Tibial artery (tissue), 4 donors: ENCODE measurements at regions not wholly inside any gene's neighbourhood (a gene's known extent, or its start where the extent isn't known, plus 50 kb on each side); places are given as distances from the start of the nearest gene placed in this dataset.

Experiments
- DNase-seq, 2 donors: peaks; one replicate each; pipeline ENCODE4 v3.0.0-alpha.2; 2019
- H3K27ac ChIP-seq, 2 donors: fragments of 200-600 bp; sonication (generic) in 1 of 2; 1 replicate in 1 of 2; 2 replicates in 1 of 2; pipeline ENCODE4 v1.5.1; 2018 to 2019; ENCODE audit warnings: mild to moderate bottlenecking in 1 of 2
- H3K27me3 ChIP-seq, 2 donors: fragments of 200-600 bp; sonication (generic) in 1 of 2; one replicate each; pipeline versions ENCODE4 v1.5.1 to v1.6.0; 2016 to 2019
- H3K36me3 ChIP-seq, 3 donors: fragments of 200-600 bp; sonication (generic) in 2 of 3; one replicate each; pipeline ENCODE4 v1.5.1; 2016 to 2019; ENCODE audit warnings: mild to moderate bottlenecking in 2 of 3
- H3K4me1 ChIP-seq, 4 donors: fragments of 200-600 bp; sonication (generic) in 2 of 4; 1 replicate in 3 of 4; 2 replicates in 1 of 4; pipeline ENCODE4 v1.5.1; 2016 to 2019
- H3K4me3 ChIP-seq, 2 donors: fragments of 200-600 bp; sonication (generic) in 1 of 2; 1 replicate in 1 of 2; 2 replicates in 1 of 2; pipeline ENCODE4 v1.5.1; 2018 to 2019; ENCODE audit warnings: mild to moderate bottlenecking in 2 of 2
- H3K9me3 ChIP-seq, 3 donors: fragments of 200-600 bp; sonication (generic) in 1 of 3; one replicate each; pipeline ENCODE4 v1.5.1; 2016 to 2019
- CTCF ChIP-seq, 2 experiments: fragments of 200-600 bp in 1 of 2; fragments of 450-650 bp in 1 of 2; IDR thresholded peaks; one replicate each; pipeline ENCODE4 v1.5.1; 2017 to 2019; ENCODE audit warnings: antibody characterized with exemption in 2 of 2, mild to moderate bottlenecking in 1 of 2, moderate library complexity in 1 of 2
- intact Hi-C: fragments of 100-400 bp; cut with DNase I; formaldehyde crosslinking; loops from one replicate; pipeline ENCODE4 v1.15.0; 2023; ENCODE audit warnings: low total_unique reads

- no peak for TF ChIP-seq CTCF (IDR thresholded peaks at IDR 0.05)
- H3K27me3 ChIP-seq = no peaks in the 10 kb centered on the region
- H3K4me3 ChIP-seq = peak overlapping the region in 1 of 2 donors; percentile 27
- no peak overlapping the region for H3K27ac ChIP-seq
- H3K4me1 ChIP-seq = no peaks in the 10 kb centered on the region
- H3K36me3 ChIP-seq = no peaks in the 10 kb centered on the region
- no peaks in the 10 kb centered on the region for H3K9me3 ChIP-seq
- DNase-seq = no peak
- intact Hi-C loops = no loop called here
Observed at GRCh38 chr5:85293145-85293785, 908.6 kb upstream of the EDIL3 start.

GRCh38 chr5:85304524-85304923 lies 919.8 kb upstream of the EDIL3 start:
- H3K27me3 ChIP-seq = no peaks in the 10 kb centered on the region

GRCh38 chr5:85305766-85306165 lies 921.1 kb upstream of the EDIL3 start:
- Histone ChIP-seq H3K4me3 (no peak overlapping the region), H3K9me3 (no peaks in the 10 kb centered on the region), H3K27ac (no peak overlapping the region), H3K4me1 (no peaks in the 10 kb centered on the region), H3K27me3 (no peaks in the 10 kb centered on the region), H3K36me3 (no peaks in the 10 kb centered on the region)
- intact Hi-C loops = no loop called here
- no peak for DNase-seq
- TF ChIP-seq CTCF (IDR thresholded peaks at IDR 0.05) = no peak

More at GRCh38 chr5:85304524-85304923, 919.8 kb upstream of the EDIL3 start:
- H3K4me3 ChIP-seq = no peak overlapping the region
- DNase-seq = no peak
- H3K4me1 ChIP-seq = no peaks in the 10 kb centered on the region
- intact Hi-C loops = no loop called here
- no peak overlapping the region for H3K27ac ChIP-seq
- no peaks in the 10 kb centered on the region for H3K36me3 ChIP-seq
- no peaks in the 10 kb centered on the region for H3K9me3 ChIP-seq
- TF ChIP-seq CTCF (IDR thresholded peaks at IDR 0.05) = no peak

- no peaks in the 10 kb centered on the region for H3K27me3 ChIP-seq
- no peaks in the 10 kb centered on the region for H3K4me1 ChIP-seq
- peak in 1 of 2 donors; percentile 18 for DNase-seq
- intact Hi-C loops = no loop called here
- H3K36me3 ChIP-seq = no peaks in the 10 kb centered on the region
- H3K9me3 ChIP-seq = no peaks in the 10 kb centered on the region
- no peak overlapping the region for H3K27ac ChIP-seq
- no peak for TF ChIP-seq CTCF (IDR thresholded peaks at IDR 0.05)
- H3K4me3 ChIP-seq = no peak overlapping the region
Observed at GRCh38 chr5:85311536-85311935, 926.9 kb upstream of the EDIL3 start.

- no peak overlapping the region for H3K27ac ChIP-seq
- no peaks in the 10 kb centered on the region for H3K4me1 ChIP-seq
- no peak for DNase-seq
- no peaks in the 10 kb centered on the region for H3K27me3 ChIP-seq
- no peak overlapping the region for H3K4me3 ChIP-seq
- intact Hi-C loops = no loop called here
- H3K36me3 ChIP-seq = no peaks in the 10 kb centered on the region
- no peak for TF ChIP-seq CTCF (IDR thresholded peaks at IDR 0.05)
- no peaks in the 10 kb centered on the region for H3K9me3 ChIP-seq
Observed at GRCh38 chr5:85320495-85320894, 935.8 kb upstream of the EDIL3 start.

GRCh38 chr5:85333276-85333675 lies 948.6 kb upstream of the EDIL3 start:
- intact Hi-C loops = no loop called here
- no peaks in the 10 kb centered on the region for H3K27me3 ChIP-seq

More at GRCh38 chr5:85333276-85333675, 948.6 kb upstream of the EDIL3 start:
- H3K4me3 ChIP-seq = no peak overlapping the region
- H3K27ac ChIP-seq = no peak overlapping the region
- no peaks in the 10 kb centered on the region for H3K36me3 ChIP-seq
- no peaks in the 10 kb centered on the region for H3K4me1 ChIP-seq
- H3K9me3 ChIP-seq = no peaks in the 10 kb centered on the region
- TF ChIP-seq CTCF (IDR thresholded peaks at IDR 0.05) = no peak
- DNase-seq = no peak
